H9 (cell line): ENCODE measurements at regions not wholly inside any gene's neighbourhood (a gene's known extent, or its start where the extent isn't known, plus 50 kb on each side); places are given as distances from the start of the nearest gene placed in this dataset.

Experiments used
- DNase-seq: peaks from one replicate; pipeline ENCODE4 v3.0.0-alpha.2; 2017
- H2AFZ ChIP-seq: one replicate; pipeline ENCODE4 v1.6.1; 2013; ENCODE audit warnings: mild to moderate bottlenecking, low read length, control low read depth, moderate library complexity
- H2AK5ac ChIP-seq: 2 replicates; pipeline ENCODE4 v1.6.1; 2013; ENCODE audit warnings: low read length, control low read depth, mixed read lengths; ENCODE audit not compliant: insufficient read length
- H2BK120ac ChIP-seq: one replicate; pipeline ENCODE4 v1.6.1; 2013; ENCODE audit warnings: low read depth, mild to moderate bottlenecking, low read length, control low read depth, inconsistent platforms; ENCODE audit not compliant: poor library complexity, severe bottlenecking
- H2BK12ac ChIP-seq: 2 replicates; pipeline ENCODE4 v1.6.1; 2013; ENCODE audit warnings: low read length, control low read depth, mixed read lengths, low read depth; ENCODE audit not compliant: insufficient read length
- H2BK15ac ChIP-seq: 2 replicates; pipeline ENCODE4 v1.6.1; 2013; ENCODE audit warnings: low read depth, low read length, control low read depth
- H2BK20ac ChIP-seq: one replicate; pipeline ENCODE4 v1.6.1; 2013; ENCODE audit warnings: low read depth, mild to moderate bottlenecking, low read length, control low read depth, inconsistent platforms; ENCODE audit not compliant: poor library complexity, severe bottlenecking
- H2BK5ac ChIP-seq: 2 replicates; pipeline ENCODE4 v1.6.1; 2013; ENCODE audit warnings: low read length, control low read depth, mixed read lengths; ENCODE audit not compliant: insufficient read length
- H3K14ac ChIP-seq: 2 replicates; pipeline ENCODE4 v1.6.1; 2013; ENCODE audit warnings: low read length, control low read depth; ENCODE audit not compliant: insufficient read depth
- H3K18ac ChIP-seq: 2 replicates; pipeline ENCODE4 v1.6.1; 2013; ENCODE audit warnings: low read depth, mild to moderate bottlenecking, mixed read lengths, low read length, control low read depth; ENCODE audit not compliant: insufficient read length
- H3K23ac ChIP-seq: 2 replicates; pipeline ENCODE4 v1.6.1; 2013; ENCODE audit warnings: low read length, control low read depth, mixed read lengths, low read depth; ENCODE audit not compliant: insufficient read length
- H3K23me2 ChIP-seq: 2 replicates; pipeline ENCODE4 v1.6.1; 2013; ENCODE audit warnings: low read depth, mild to moderate bottlenecking, mixed read lengths, low read length, control low read depth; ENCODE audit not compliant: insufficient read length, poor library complexity, severe bottlenecking
- H3K27ac ChIP-seq: 2 replicates; pipeline ENCODE4 v1.5.1; 2013; ENCODE audit warnings: low read length, control low read depth, mixed read lengths, low read depth; ENCODE audit not compliant: insufficient read length
- H3K27me3 ChIP-seq: 2 replicates; pipeline ENCODE4 v1.6.1; 2013; ENCODE audit warnings: low read length, control low read depth, inconsistent platforms; ENCODE audit not compliant: insufficient read depth
- H3K4ac ChIP-seq: 2 replicates; pipeline ENCODE4 v1.6.1; 2013; ENCODE audit warnings: low read depth, mild to moderate bottlenecking, control low read depth, inconsistent platforms, low read length, moderate library complexity
- H3K4me1 ChIP-seq: 2 replicates; pipeline ENCODE4 v1.6.1; 2013; ENCODE audit warnings: low read length, control low read depth, inconsistent platforms; ENCODE audit not compliant: insufficient read depth
- H3K4me2 ChIP-seq: 2 replicates; pipeline ENCODE4 v1.6.1; 2013; ENCODE audit warnings: low read length, control low read depth, mixed read lengths; ENCODE audit not compliant: insufficient read length, insufficient read depth
- H3K56ac ChIP-seq: 2 replicates; pipeline ENCODE4 v1.6.1; 2013; ENCODE audit warnings: low read depth, mild to moderate bottlenecking, mixed read lengths, low read length, control low read depth; ENCODE audit not compliant: insufficient read length
- H3K79me1 ChIP-seq: 2 replicates; pipeline ENCODE4 v1.6.1; 2013; ENCODE audit warnings: low read depth, mild to moderate bottlenecking, moderate library complexity, low read length, control low read depth, inconsistent platforms; ENCODE audit not compliant: insufficient read depth, poor library complexity, severe bottlenecking
- H3K79me2 ChIP-seq: 2 replicates; pipeline ENCODE4 v1.6.1; 2013; ENCODE audit warnings: low read length, control low read depth, inconsistent platforms; ENCODE audit not compliant: insufficient read depth
- H3K9ac ChIP-seq: 2 replicates; pipeline ENCODE4 v1.6.1; 2013; ENCODE audit warnings: low read length, control low read depth, mixed read lengths; ENCODE audit not compliant: insufficient read length; ENCODE audit errors: extremely low read depth
- H3K9me3 ChIP-seq: one replicate; pipeline ENCODE4 v1.6.1; 2013; ENCODE audit warnings: low read depth, low read length, inconsistent platforms; ENCODE audit not compliant: control insufficient read depth
- H3T11ph ChIP-seq: one replicate; pipeline ENCODE4 v1.6.1; 2013; ENCODE audit warnings: mild to moderate bottlenecking, low read length, control low read depth, inconsistent platforms
- H4K20me1 ChIP-seq: one replicate; pipeline ENCODE4 v1.6.1; 2013; ENCODE audit not compliant: control insufficient read depth, insufficient read length, insufficient read depth
- H4K5ac ChIP-seq: 2 replicates; pipeline ENCODE4 v1.6.1; 2013; ENCODE audit warnings: low read depth, mild to moderate bottlenecking, mixed read lengths, low read length, control low read depth; ENCODE audit not compliant: insufficient read length
- H4K8ac ChIP-seq: replicated peaks from 2 replicates; pipeline ENCODE4 v1.6.1; 2013; ENCODE audit warnings: low read length, control low read depth, mixed read lengths, low read depth; ENCODE audit not compliant: insufficient read length
- H4K91ac ChIP-seq: 2 replicates; pipeline ENCODE4 v1.6.1; 2013; ENCODE audit warnings: low read depth, mild to moderate bottlenecking, moderate library complexity, mixed read lengths, low read length, control low read depth; ENCODE audit not compliant: insufficient read length
- H3K27ac Mint-ChIP-seq, 3 experiments: 2 replicates in 2 of 3; 3 replicates in 1 of 3; pipeline ENCODE4 v1.8.0; 2020 to 2021; ENCODE audit warnings: mixed read lengths in 3 of 3, mild to moderate bottlenecking in 1 of 3, moderate library complexity in 1 of 3
- H3K27me3 Mint-ChIP-seq: 2 replicates; pipeline ENCODE4 v1.8.0; 2021; ENCODE audit warnings: low read depth, mild to moderate bottlenecking, moderate library complexity, mixed read lengths
- H3K36me3 Mint-ChIP-seq, 3 experiments: 2 replicates in 2 of 3; 3 replicates in 1 of 3; pipeline ENCODE4 v1.8.0; 2020 to 2021; ENCODE audit warnings: low read depth in 3 of 3, mixed read lengths in 3 of 3; ENCODE audit not compliant: insufficient read depth in 1 of 3
- H3K4me1 Mint-ChIP-seq, 2 experiments: 2 replicates each; pipeline ENCODE4 v1.8.0; 2020; ENCODE audit warnings: mixed read lengths in 2 of 2
- H3K4me3 Mint-ChIP-seq, 2 experiments: 2 replicates in 1 of 2; 3 replicates in 1 of 2; pipeline ENCODE4 v1.8.0; 2020 to 2021; ENCODE audit warnings: mild to moderate bottlenecking in 2 of 2, mixed read lengths in 2 of 2, moderate library complexity in 1 of 2
- H3K9me3 Mint-ChIP-seq, 2 experiments: 2 replicates in 1 of 2; 3 replicates in 1 of 2; pipeline ENCODE4 v1.8.0; 2020; ENCODE audit warnings: mild to moderate bottlenecking in 2 of 2, mixed read lengths in 2 of 2, moderate library complexity in 1 of 2
- WGBS: extraction: QIAGEN DNeasy Blood & Tissue Kit; methylation state at CpG from one replicate; pipeline ENCODE4 v1.1.7; 2013; ENCODE audit warnings: missing lambda C conversion rate, low lambda C conversion rate, mixed read lengths; ENCODE audit not compliant: insufficient read length; ENCODE audit errors: extremely low coverage; 5-methylcytosine and 5-hydroxymethylcytosine counted together
- TF ChIP-seq, protein P1 (sequence below): fragments of 200-600 bp; sonication (generic); conservative IDR thresholded peaks from 3 replicates; pipeline ENCODE4 v1.8.0; 2021; ENCODE audit warnings: antibody characterized with exemption, mild to moderate bottlenecking

- Mint-ChIP-seq H3K27ac (no peak overlapping the region), H3K4me3 (no peak overlapping the region), H3K36me3 (0 out of 7 replicates have a peak, but pooled peaks cover 0 to 2% (median 0%) of the 10 kb centered on the region in 3 experiments), H3K27me3 (peaks cover 5% of the 10 kb centered on the region; the same call in 1 of the 2 replicates), H3K4me1 (peaks cover 0 to 3% of the 10 kb centered on the region in 2 experiments; a peak in 1 of 4 replicates), H3K9me3 (peaks cover 0 to 3% of the 10 kb centered on the region in 2 experiments; a peak in 1 of 5 replicates)
- TF ChIP-seq, protein P1, sequence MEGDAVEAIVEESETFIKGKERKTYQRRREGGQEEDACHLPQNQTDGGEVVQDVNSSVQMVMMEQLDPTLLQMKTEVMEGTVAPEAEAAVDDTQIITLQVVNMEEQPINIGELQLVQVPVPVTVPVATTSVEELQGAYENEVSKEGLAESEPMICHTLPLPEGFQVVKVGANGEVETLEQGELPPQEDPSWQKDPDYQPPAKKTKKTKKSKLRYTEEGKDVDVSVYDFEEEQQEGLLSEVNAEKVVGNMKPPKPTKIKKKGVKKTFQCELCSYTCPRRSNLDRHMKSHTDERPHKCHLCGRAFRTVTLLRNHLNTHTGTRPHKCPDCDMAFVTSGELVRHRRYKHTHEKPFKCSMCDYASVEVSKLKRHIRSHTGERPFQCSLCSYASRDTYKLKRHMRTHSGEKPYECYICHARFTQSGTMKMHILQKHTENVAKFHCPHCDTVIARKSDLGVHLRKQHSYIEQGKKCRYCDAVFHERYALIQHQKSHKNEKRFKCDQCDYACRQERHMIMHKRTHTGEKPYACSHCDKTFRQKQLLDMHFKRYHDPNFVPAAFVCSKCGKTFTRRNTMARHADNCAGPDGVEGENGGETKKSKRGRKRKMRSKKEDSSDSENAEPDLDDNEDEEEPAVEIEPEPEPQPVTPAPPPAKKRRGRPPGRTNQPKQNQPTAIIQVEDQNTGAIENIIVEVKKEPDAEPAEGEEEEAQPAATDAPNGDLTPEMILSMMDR, result no peak
- no peak overlapping the region for H2BK15ac ChIP-seq
- H3K27ac ChIP-seq, result no peak overlapping the region
- no peak overlapping the region for H2BK20ac ChIP-seq
- peaks cover 2% of the 10 kb centered on the region; the same call in 1 of the 2 replicates for H3K4me1 ChIP-seq
- no peak overlapping the region for H4K91ac ChIP-seq
- H2AK5ac ChIP-seq, result no peak overlapping the region
- no peaks in the 10 kb centered on the region for H4K20me1 ChIP-seq
- H3K4me2 ChIP-seq, result no peak overlapping the region
- H3K27me3 ChIP-seq, result no peaks in the 10 kb centered on the region; the same call in 1 of the 2 replicates
- no peak for DNase-seq
- no peaks in the 10 kb centered on the region for H3K9me3 ChIP-seq
- H3K79me1 ChIP-seq, result no peaks in the 10 kb centered on the region
- no peak overlapping the region for H3K56ac ChIP-seq
- no peak overlapping the region for H3K14ac ChIP-seq
- no peak overlapping the region for H3T11ph ChIP-seq
- H2BK5ac ChIP-seq, result no peak overlapping the region
- H3K4ac ChIP-seq, result no peak overlapping the region
- no CpG with 5 or more reads among the region's 2 CpGs for WGBS
- no peak overlapping the region for H4K8ac ChIP-seq
- no peak overlapping the region for H3K18ac ChIP-seq
- H3K9ac ChIP-seq, result no peak overlapping the region
- H4K5ac ChIP-seq, result no peak overlapping the region
- H2BK12ac ChIP-seq, result no peak overlapping the region
- peaks cover 3% of the 10 kb centered on the region; the same call in 1 of the 2 replicates for H3K79me2 ChIP-seq
- no peak overlapping the region for H2AFZ ChIP-seq
- H2BK120ac ChIP-seq, result no peak overlapping the region
- H3K23ac ChIP-seq, result no peak overlapping the region
- no peaks in the 10 kb centered on the region for H3K23me2 ChIP-seq
Observed at GRCh38 chr7:25982684-25983083, 169.3 kb upstream of the NFE2L3 start.
